LHCN-M2 (cell line): ENCODE measurements at regions not wholly inside any gene's neighbourhood (a gene's known extent, or its start where the extent isn't known, plus 50 kb on each side); places are given as distances from the start of the nearest gene placed in this dataset.
A peak's percentile ranks its signal among the peaks of the same experiment; 100 is the strongest.
"Not testable (repeated sequence)": the region's sequence is repeated elsewhere in the genome, so short reads cannot be mapped to it uniquely, and the experiment has no call there.

Experiments used
- DNase-seq: peaks from one replicate; pipeline ENCODE4 v3.0.0-alpha.2; 2012; ENCODE audit warnings: low read depth

- DNase-seq, result no peak
Measured at GRCh38 chr3:72041076-72041475, 256.1 kb upstream of the PROK2 start.

- DNase-seq, result no peak
Measured at GRCh38 chr3:72039677-72040076, 254.7 kb upstream of the PROK2 start.

- peak; percentile 49 for DNase-seq
Measured at GRCh38 chr3:72036899-72037298, 252.0 kb upstream of the PROK2 start.

- DNase-seq, result no peak
Measured at GRCh38 chr3:72035606-72036005, 250.7 kb upstream of the PROK2 start.

GRCh38 chr3:72034986-72035385 lies 250.0 kb upstream of the PROK2 start:
- DNase-seq, result no peak

GRCh38 chr3:72033666-72034428 lies 248.9 kb upstream of the PROK2 start:
- no peak for DNase-seq

- no peak for DNase-seq
Measured at GRCh38 chr3:72032441-72033135, 247.6 kb upstream of the PROK2 start.

- peak; percentile 78 for DNase-seq
Measured at GRCh38 chr3:72031581-72031980, 246.6 kb upstream of the PROK2 start.

GRCh38 chr3:72030296-72030695 lies 245.3 kb upstream of the PROK2 start:
- not testable (repeated sequence) for DNase-seq

GRCh38 chr3:72028726-72029125 lies 243.8 kb upstream of the PROK2 start:
- peak; percentile 47 for DNase-seq

- DNase-seq, result not testable (repeated sequence)
Measured at GRCh38 chr3:72028307-72028706, 243.4 kb upstream of the PROK2 start.

- DNase-seq, result not testable (repeated sequence)
Measured at GRCh38 chr3:72027728-72028127, 242.8 kb upstream of the PROK2 start.

- no peak for DNase-seq
Measured at GRCh38 chr3:72022027-72022426, 237.1 kb upstream of the PROK2 start.

GRCh38 chr3:72021531-72021930 lies 236.6 kb upstream of the PROK2 start:
- DNase-seq, result no peak

GRCh38 chr3:72018343-72018984 lies 233.5 kb upstream of the PROK2 start:
- DNase-seq, result peak; percentile 60

- no peak for DNase-seq
Measured at GRCh38 chr3:72017935-72018334, 233.0 kb upstream of the PROK2 start.

GRCh38 chr3:72017311-72017710 lies 232.4 kb upstream of the PROK2 start:
- peak; percentile 44 for DNase-seq

- no peak for DNase-seq
Measured at GRCh38 chr3:72015463-72015862, 230.5 kb upstream of the PROK2 start.

- DNase-seq, result no peak
Measured at GRCh38 chr3:72013084-72013483, 228.1 kb upstream of the PROK2 start.

GRCh38 chr3:72012363-72012762 lies 227.4 kb upstream of the PROK2 start:
- no peak for DNase-seq

GRCh38 chr3:72011485-72011884 lies 226.5 kb upstream of the PROK2 start:
- peak; percentile 41 for DNase-seq

- no peak for DNase-seq
Measured at GRCh38 chr3:72009851-72010443, 225.0 kb upstream of the PROK2 start.
